ENCODE measurements at regions not wholly inside any gene's neighbourhood (a gene's known extent, or its start where the extent isn't known, plus 50 kb on each side); places are given as distances from the start of the nearest gene placed in this dataset.

DNA sequence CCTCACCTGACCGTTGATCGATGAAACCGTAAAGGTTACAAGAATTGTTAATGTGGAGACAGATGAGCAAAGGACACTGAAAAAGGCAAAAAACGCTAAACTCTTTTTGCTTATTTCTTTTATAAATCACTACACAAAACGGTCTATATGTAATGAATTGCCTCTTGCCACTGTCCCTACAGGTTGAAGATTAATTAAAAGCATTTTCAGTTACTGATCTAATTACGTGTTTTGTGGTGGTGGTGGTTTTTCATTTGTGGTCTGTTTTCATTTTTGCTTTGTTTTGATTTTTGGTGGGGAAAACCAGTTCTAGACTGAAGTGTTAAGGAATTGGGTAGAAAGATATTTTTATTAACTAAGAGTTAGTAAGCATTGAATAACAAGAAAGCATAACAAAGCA, 299.2 kb upstream of the LRRN1 start:
- Histone ChIP-seq H3K27me3 (ENCODE audit: control insufficient read depth in 3 of 3, insufficient read depth in 3 of 3, low read length in 3 of 3) (no peaks in the 10 kb centered on the region), H3K27ac (ENCODE audit: low read depth, low read length) (no peak overlapping the region), H3K36me3 (ENCODE audit: control insufficient read depth in 3 of 3, insufficient read depth in 3 of 3, low read length in 3 of 3) (no peaks in the 10 kb centered on the region), H3K9ac (ENCODE audit: low read depth in 1 of 3, low read length in 3 of 3) (no peak overlapping the region), H3K4me1 (ENCODE audit: control insufficient read depth in 3 of 3, insufficient read depth in 3 of 3, low read length in 3 of 3) (no peaks in the 10 kb centered on the region), H3K9me3 (ENCODE audit: control insufficient read depth in 3 of 3, low read length in 3 of 3) (no peaks in the 10 kb centered on the region), H3K4me3 (ENCODE audit: low read length in 3 of 3) (no peak overlapping the region)

DNA sequence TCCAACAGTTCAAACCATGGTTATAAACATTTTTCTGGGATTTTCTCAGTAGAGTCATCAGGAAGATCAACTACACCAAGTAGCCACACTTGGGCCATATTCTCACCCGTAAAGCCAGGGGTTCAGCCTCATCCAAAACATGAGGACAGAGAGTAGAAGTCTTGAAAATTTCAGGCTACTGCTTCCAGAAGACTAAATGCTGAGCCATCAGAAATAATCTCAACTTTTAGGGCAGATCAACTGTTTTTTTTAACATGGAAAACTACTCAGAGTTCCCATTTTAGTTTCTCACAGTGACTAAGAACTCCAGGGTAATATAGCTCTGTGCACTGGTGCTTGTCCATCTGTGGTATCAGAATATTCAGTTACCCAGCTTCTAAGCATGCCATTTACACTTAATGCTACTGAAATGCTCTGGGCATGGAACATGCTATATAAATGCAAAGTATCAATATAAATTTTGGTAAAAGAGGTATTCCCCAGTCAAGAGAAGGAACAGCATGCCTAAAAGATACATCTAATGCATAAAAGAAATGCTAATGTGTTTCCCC, 300.1 kb upstream of the LRRN1 start:
- H3K4me3 ChIP-seq (ENCODE audit: low read length in 3 of 3) = no peak overlapping the region
- no peaks in the 10 kb centered on the region for H3K36me3 ChIP-seq (ENCODE audit: control insufficient read depth in 3 of 3, insufficient read depth in 3 of 3, low read length in 3 of 3)
- H3K9ac ChIP-seq (ENCODE audit: low read depth in 1 of 3, low read length in 3 of 3) = no peak overlapping the region
- no peak overlapping the region for H3K27ac ChIP-seq (ENCODE audit: low read depth, low read length)
- no peaks in the 10 kb centered on the region for H3K27me3 ChIP-seq (ENCODE audit: control insufficient read depth in 3 of 3, insufficient read depth in 3 of 3, low read length in 3 of 3)
- H3K4me1 ChIP-seq (ENCODE audit: control insufficient read depth in 3 of 3, insufficient read depth in 3 of 3, low read length in 3 of 3) = no peaks in the 10 kb centered on the region
- no peaks in the 10 kb centered on the region for H3K9me3 ChIP-seq (ENCODE audit: control insufficient read depth in 3 of 3, low read length in 3 of 3)

DNA sequence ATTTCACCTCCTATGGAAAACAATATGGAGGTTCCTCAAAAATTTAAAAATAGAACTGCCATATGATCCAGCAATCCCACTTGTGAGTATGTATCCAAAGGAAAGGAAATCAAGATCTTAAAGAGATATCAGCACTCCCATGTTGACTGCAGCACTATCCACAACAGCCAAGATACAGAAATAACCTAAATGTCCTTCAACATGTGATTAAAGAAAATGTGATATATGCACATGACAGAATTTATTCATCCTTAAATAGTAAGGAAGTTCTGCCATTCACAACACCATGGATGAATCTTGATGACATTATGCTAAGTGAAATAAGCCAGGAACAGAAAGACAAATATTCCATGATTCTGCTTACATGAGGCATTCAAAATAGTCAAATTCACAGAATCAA, 303.6 kb upstream of the LRRN1 start:
- Histone ChIP-seq H3K27me3 (ENCODE audit: control insufficient read depth in 3 of 3, insufficient read depth in 3 of 3, low read length in 3 of 3) (no peaks in the 10 kb centered on the region), H3K36me3 (ENCODE audit: control insufficient read depth in 3 of 3, insufficient read depth in 3 of 3, low read length in 3 of 3) (no peaks in the 10 kb centered on the region), H3K27ac (ENCODE audit: low read depth, low read length) (no peak overlapping the region), H3K9me3 (ENCODE audit: control insufficient read depth in 3 of 3, low read length in 3 of 3) (no peaks in the 10 kb centered on the region), H3K4me1 (ENCODE audit: control insufficient read depth in 3 of 3, insufficient read depth in 3 of 3, low read length in 3 of 3) (no peaks in the 10 kb centered on the region), H3K4me3 (ENCODE audit: low read length in 3 of 3) (no peak overlapping the region), H3K9ac (ENCODE audit: low read depth in 1 of 3, low read length in 3 of 3) (no peak overlapping the region)

DNA sequence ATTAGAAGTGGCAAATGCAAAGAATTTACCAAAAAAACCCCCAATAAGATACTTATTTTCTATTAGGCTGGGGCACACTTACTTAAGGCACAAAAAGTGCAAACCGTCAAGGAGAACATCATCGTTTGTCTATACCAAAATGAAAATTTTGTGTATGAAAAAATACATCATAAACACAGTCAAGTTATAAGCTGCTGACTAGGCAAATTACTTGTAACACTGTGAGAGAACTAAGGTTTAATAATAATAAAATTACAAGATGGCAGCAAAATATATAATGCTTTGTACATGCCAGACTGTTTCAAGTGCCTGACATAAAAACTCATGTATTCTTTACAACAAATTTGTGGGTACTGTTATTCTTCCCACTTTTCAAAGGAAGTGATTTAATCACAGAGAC, 297.2 kb upstream of the CRBN start:
- H3K27ac ChIP-seq (ENCODE audit: low read depth, low read length) = no peak overlapping the region

DNA sequence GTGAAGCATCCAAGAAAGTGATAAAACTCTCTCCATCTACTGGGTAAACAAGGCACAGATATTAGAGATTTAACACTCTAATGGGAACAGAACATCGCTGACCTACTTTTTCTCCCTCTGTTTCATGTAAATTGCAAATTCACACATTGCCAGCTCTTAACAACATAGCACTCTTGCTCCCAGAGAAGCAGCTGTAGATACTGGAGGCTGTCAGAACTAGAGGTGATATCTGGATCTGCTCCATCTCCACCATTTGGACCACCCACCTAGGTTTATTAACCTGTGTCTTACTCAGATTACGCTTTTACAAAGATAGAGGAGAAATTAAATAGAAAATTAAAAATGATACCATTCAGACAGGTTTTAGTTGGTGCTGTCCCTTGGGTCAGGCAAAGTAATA, 289.1 kb upstream of the CRBN start:
- Histone ChIP-seq H3K36me3 (ENCODE audit: control insufficient read depth in 3 of 3, insufficient read depth in 3 of 3, low read length in 3 of 3) (no peaks in the 10 kb centered on the region), H3K4me1 (ENCODE audit: control insufficient read depth in 3 of 3, insufficient read depth in 3 of 3, low read length in 3 of 3) (no peaks in the 10 kb centered on the region), H3K4me3 (ENCODE audit: low read length in 3 of 3) (no peak overlapping the region)

More for the DNA sequence above, 297.2 kb upstream of the CRBN start:
- Histone ChIP-seq H3K4me1 (ENCODE audit: control insufficient read depth in 3 of 3, insufficient read depth in 3 of 3, low read length in 3 of 3) (no peaks in the 10 kb centered on the region), H3K36me3 (ENCODE audit: control insufficient read depth in 3 of 3, insufficient read depth in 3 of 3, low read length in 3 of 3) (no peaks in the 10 kb centered on the region), H3K9me3 (ENCODE audit: control insufficient read depth in 3 of 3, low read length in 3 of 3) (no peaks in the 10 kb centered on the region), H3K9ac (ENCODE audit: low read depth in 1 of 3, low read length in 3 of 3) (no peak overlapping the region), H3K4me3 (ENCODE audit: low read length in 3 of 3) (no peak overlapping the region), H3K27me3 (ENCODE audit: control insufficient read depth in 3 of 3, insufficient read depth in 3 of 3, low read length in 3 of 3) (no peaks in the 10 kb centered on the region)

DNA sequence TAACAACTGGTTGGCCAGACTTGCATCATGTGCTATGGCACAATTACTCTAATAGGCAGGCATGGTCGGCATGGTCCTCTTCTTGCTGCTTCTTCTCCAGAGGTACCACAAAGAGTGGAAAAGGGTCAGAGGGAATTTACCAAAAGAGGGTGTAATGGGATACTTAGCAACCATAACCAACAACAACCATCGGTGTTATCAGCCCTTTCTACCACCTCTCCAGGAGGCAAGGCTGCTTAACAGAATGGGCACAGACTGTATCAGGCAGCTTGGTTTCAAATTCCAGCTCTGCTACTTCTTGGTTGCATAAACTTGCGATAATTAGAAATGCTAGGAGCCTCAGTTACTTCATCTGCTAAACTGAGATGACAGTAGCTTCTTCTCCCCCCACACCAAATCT, 284.6 kb upstream of the CRBN start:
- no peak overlapping the region for H3K27ac ChIP-seq (ENCODE audit: low read depth, low read length)
- H3K36me3 ChIP-seq (ENCODE audit: control insufficient read depth in 3 of 3, insufficient read depth in 3 of 3, low read length in 3 of 3) = no peaks in the 10 kb centered on the region
- H3K9ac ChIP-seq (ENCODE audit: low read depth in 1 of 3, low read length in 3 of 3) = no peak overlapping the region
- H3K9me3 ChIP-seq (ENCODE audit: control insufficient read depth in 3 of 3, low read length in 3 of 3) = no peaks in the 10 kb centered on the region
- H3K4me3 ChIP-seq (ENCODE audit: low read length in 3 of 3) = no peak overlapping the region
- no peaks in the 10 kb centered on the region for H3K27me3 ChIP-seq (ENCODE audit: control insufficient read depth in 3 of 3, insufficient read depth in 3 of 3, low read length in 3 of 3)
- H3K4me1 ChIP-seq (ENCODE audit: control insufficient read depth in 3 of 3, insufficient read depth in 3 of 3, low read length in 3 of 3) = no peaks in the 10 kb centered on the region

More for the DNA sequence above, 289.1 kb upstream of the CRBN start:
- Histone ChIP-seq H3K9ac (ENCODE audit: low read depth in 1 of 3, low read length in 3 of 3) (no peak overlapping the region), H3K27ac (ENCODE audit: low read depth, low read length) (no peak overlapping the region), H3K27me3 (ENCODE audit: control insufficient read depth in 3 of 3, insufficient read depth in 3 of 3, low read length in 3 of 3) (no peaks in the 10 kb centered on the region), H3K9me3 (ENCODE audit: control insufficient read depth in 3 of 3, low read length in 3 of 3) (no peaks in the 10 kb centered on the region)

DNA sequence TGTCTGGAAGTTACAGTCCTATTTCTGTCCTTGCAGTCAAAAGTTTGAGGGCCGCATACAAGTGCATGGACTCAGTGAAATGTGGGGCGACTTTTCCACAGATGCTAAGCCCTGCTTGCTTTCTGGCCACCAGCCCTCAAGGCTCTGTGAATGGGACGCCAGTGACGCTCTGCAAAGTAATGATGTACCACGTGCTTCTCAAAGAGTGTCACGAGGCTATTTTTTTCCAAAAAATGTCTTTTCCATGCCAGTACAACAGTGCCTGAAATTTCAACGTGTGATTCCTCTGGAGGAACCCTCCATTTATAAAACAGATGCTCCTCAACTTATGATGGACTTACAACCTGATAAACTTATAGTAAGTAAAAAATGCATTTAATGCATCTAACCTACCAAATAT, 281.8 kb upstream of the CRBN start:
- no peaks in the 10 kb centered on the region for H3K4me1 ChIP-seq (ENCODE audit: control insufficient read depth in 3 of 3, insufficient read depth in 3 of 3, low read length in 3 of 3)
- H3K27me3 ChIP-seq (ENCODE audit: control insufficient read depth in 3 of 3, insufficient read depth in 3 of 3, low read length in 3 of 3) = no peaks in the 10 kb centered on the region
- H3K9ac ChIP-seq (ENCODE audit: low read depth in 1 of 3, low read length in 3 of 3) = no peak overlapping the region
- H3K27ac ChIP-seq (ENCODE audit: low read depth, low read length) = no peak overlapping the region
- H3K9me3 ChIP-seq (ENCODE audit: control insufficient read depth in 3 of 3, low read length in 3 of 3) = no peaks in the 10 kb centered on the region
- H3K4me3 ChIP-seq (ENCODE audit: low read length in 3 of 3) = no peak overlapping the region
- no peaks in the 10 kb centered on the region for H3K36me3 ChIP-seq (ENCODE audit: control insufficient read depth in 3 of 3, insufficient read depth in 3 of 3, low read length in 3 of 3)

DNA sequence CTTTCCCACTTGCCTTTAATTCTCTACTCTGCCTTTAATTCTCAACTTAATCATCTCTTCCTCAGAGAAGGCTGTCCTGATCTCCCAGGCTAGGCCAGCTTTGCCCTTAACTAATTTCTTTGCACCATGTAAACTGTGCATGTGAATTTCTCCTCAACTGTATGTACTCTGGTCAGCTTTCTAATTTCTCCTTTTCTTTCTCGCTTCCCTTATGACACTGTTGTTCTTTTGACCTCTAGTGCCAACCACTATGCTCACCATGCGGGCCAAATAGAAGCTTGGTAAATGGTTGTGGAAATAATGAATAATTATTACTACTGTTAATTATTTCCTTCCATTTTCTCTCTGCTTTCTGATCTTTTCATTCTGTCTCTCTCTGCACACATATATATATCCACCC, 269.0 kb upstream of the CRBN start:
- Histone ChIP-seq H3K4me1 (ENCODE audit: control insufficient read depth in 3 of 3, insufficient read depth in 3 of 3, low read length in 3 of 3) (no peaks in the 10 kb centered on the region), H3K27ac (ENCODE audit: low read depth, low read length) (no peak overlapping the region), H3K9me3 (ENCODE audit: control insufficient read depth in 3 of 3, low read length in 3 of 3) (no peaks in the 10 kb centered on the region)

DNA sequence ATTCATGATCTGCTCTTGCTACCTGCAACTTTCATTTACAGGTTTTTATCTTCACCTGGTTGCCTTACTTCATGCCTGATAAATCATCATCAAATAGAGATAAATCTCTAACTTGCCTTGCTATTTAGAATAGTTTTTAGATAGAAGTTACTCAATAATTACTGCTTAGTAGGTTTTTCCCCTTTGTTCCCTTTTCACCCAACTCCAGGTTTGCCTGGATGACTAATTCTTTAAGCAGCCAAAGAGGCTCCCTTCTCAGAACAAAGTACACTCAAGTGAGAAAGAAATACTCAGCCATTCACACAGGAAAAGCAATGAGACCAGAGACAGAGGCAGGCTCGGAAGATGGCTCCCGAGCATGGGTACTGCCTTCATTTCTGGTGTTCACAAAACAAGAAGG, 268.1 kb upstream of the CRBN start:
- Histone ChIP-seq H3K27ac (ENCODE audit: low read depth, low read length) (no peak overlapping the region), H3K4me3 (ENCODE audit: low read length in 3 of 3) (no peak overlapping the region), H3K27me3 (ENCODE audit: control insufficient read depth in 3 of 3, insufficient read depth in 3 of 3, low read length in 3 of 3) (no peaks in the 10 kb centered on the region), H3K36me3 (ENCODE audit: control insufficient read depth in 3 of 3, insufficient read depth in 3 of 3, low read length in 3 of 3) (no peaks in the 10 kb centered on the region), H3K4me1 (ENCODE audit: control insufficient read depth in 3 of 3, insufficient read depth in 3 of 3, low read length in 3 of 3) (no peaks in the 10 kb centered on the region), H3K9me3 (ENCODE audit: control insufficient read depth in 3 of 3, low read length in 3 of 3) (no peaks in the 10 kb centered on the region), H3K9ac (ENCODE audit: low read depth in 1 of 3, low read length in 3 of 3) (no peak overlapping the region)

More for the DNA sequence above, 269.0 kb upstream of the CRBN start:
- no peaks in the 10 kb centered on the region for H3K27me3 ChIP-seq (ENCODE audit: control insufficient read depth in 3 of 3, insufficient read depth in 3 of 3, low read length in 3 of 3)
- H3K36me3 ChIP-seq (ENCODE audit: control insufficient read depth in 3 of 3, insufficient read depth in 3 of 3, low read length in 3 of 3) = no peaks in the 10 kb centered on the region
- no peak overlapping the region for H3K9ac ChIP-seq (ENCODE audit: low read depth in 1 of 3, low read length in 3 of 3)
- no peak overlapping the region for H3K4me3 ChIP-seq (ENCODE audit: low read length in 3 of 3)

DNA sequence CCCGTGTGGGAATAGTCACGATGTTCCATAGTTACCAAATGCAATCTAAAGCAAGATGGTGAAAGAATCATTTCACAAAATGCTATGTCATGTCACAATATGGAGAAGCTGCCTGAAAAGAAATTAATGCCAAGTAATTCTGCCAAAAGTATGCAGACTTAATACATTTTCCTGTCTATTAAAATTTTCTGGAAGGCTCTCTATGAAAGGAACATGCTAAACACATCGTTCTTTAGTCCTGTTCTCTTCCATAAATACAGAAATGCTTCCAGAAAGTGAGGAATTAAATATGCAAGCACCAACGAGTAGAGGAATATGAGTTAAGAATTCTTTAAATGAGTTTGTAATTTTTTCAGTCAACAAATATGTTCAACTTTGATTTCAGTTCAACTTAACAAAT, 266.8 kb upstream of the CRBN start:
- Histone ChIP-seq H3K9me3 (ENCODE audit: control insufficient read depth in 3 of 3, low read length in 3 of 3) (no peaks in the 10 kb centered on the region), H3K4me1 (ENCODE audit: control insufficient read depth in 3 of 3, insufficient read depth in 3 of 3, low read length in 3 of 3) (no peaks in the 10 kb centered on the region), H3K9ac (ENCODE audit: low read depth in 1 of 3, low read length in 3 of 3) (no peak overlapping the region), H3K36me3 (ENCODE audit: control insufficient read depth in 3 of 3, insufficient read depth in 3 of 3, low read length in 3 of 3) (no peaks in the 10 kb centered on the region), H3K27me3 (ENCODE audit: control insufficient read depth in 3 of 3, insufficient read depth in 3 of 3, low read length in 3 of 3) (no peaks in the 10 kb centered on the region), H3K4me3 (ENCODE audit: low read length in 3 of 3) (no peak overlapping the region), H3K27ac (ENCODE audit: low read depth, low read length) (no peak overlapping the region)

DNA sequence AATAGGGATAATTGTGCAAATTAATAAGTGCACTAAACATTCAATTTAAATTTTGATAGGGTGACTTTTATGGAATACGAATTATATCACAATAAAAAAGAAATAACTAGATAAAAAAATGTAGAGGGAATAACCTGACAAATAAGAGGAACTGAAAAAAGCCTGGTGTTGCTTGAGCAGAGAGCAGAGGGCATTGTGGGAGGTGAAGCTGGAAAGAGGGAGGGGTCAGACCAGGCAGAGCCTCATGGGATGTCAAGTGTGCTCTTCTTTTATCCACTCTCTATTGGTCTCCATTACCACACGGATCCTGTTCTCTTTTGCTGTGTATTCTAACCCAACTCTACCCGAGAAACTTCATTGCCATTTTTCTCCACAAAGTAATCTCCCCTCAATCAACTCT, 264.0 kb upstream of the CRBN start:
- Histone ChIP-seq H3K27ac (ENCODE audit: low read depth, low read length) (no peak overlapping the region), H3K4me1 (ENCODE audit: control insufficient read depth in 3 of 3, insufficient read depth in 3 of 3, low read length in 3 of 3) (no peaks in the 10 kb centered on the region), H3K27me3 (ENCODE audit: control insufficient read depth in 3 of 3, insufficient read depth in 3 of 3, low read length in 3 of 3) (no peaks in the 10 kb centered on the region)

More for the DNA sequence above, 264.0 kb upstream of the CRBN start:
- Histone ChIP-seq H3K36me3 (ENCODE audit: control insufficient read depth in 3 of 3, insufficient read depth in 3 of 3, low read length in 3 of 3) (no peaks in the 10 kb centered on the region), H3K4me3 (ENCODE audit: low read length in 3 of 3) (no peak overlapping the region), H3K9me3 (ENCODE audit: control insufficient read depth in 3 of 3, low read length in 3 of 3) (no peaks in the 10 kb centered on the region), H3K9ac (ENCODE audit: low read depth in 1 of 3, low read length in 3 of 3) (no peak overlapping the region)

All from skeletal muscle tissue (tissue), 3 donors.